GM12878 (cell line): ENCODE measurements at regions not wholly inside any gene's neighbourhood (a gene's known extent, or its start where the extent isn't known, plus 50 kb on each side); places are given as distances from the start of the nearest gene placed in this dataset.

Experiments
- ATAC-seq: fragments of 200-7000 bp; cut with Tn5 transposase; 3 replicates; pipeline ENCODE4 v1.9.1; 2020; ENCODE audit warnings: mild to moderate bottlenecking, moderate library complexity
- BruUV-seq: library from RNA; stranded (reverse); fragments of 400-500 nt; replicated peaks from 2 replicates; lab custom pipeline; 2021; lab: Mats Ljungman, UMichigan
- CTCF ChIA-PET: fragments of 300-600 bp; sonication (Branson Sonifier 250); formaldehyde crosslinking; extraction: SDS; loops from one replicate; lab custom pipeline; 2021; ENCODE audit warnings: inconsistent platforms; lab: Yijun Ruan, JAX
- POLR2A ChIA-PET: fragments of 350-600 bp; formaldehyde crosslinking; extraction: SDS; loops from one replicate; lab custom pipeline; 2021; ENCODE audit warnings: inconsistent platforms; lab: Charles Lee
- RAD21 ChIA-PET: fragments of 300-600 bp; sonication (Branson Sonifier 250); formaldehyde crosslinking; loops from one replicate; lab custom pipeline; 2023; ENCODE audit warnings: antibody characterized with exemption; ENCODE audit not compliant: unreplicated experiment; lab: Charles Lee
- SMC1A ChIA-PET: fragments of 300-600 bp; sonication (Branson Sonifier 250); formaldehyde crosslinking; loops from one replicate; lab custom pipeline; 2023; ENCODE audit not compliant: unreplicated experiment, uncharacterized antibody; lab: Charles Lee
- DNase-seq: peaks from one replicate; pipeline ENCODE4 v3.0.0-alpha.2; 2011; ENCODE audit warnings: low read depth, low spot score
- FAIRE-seq: peaks from 3 replicates; lab custom pipeline; 2011; peaks lifted over from hg19 to GRCh38; lab: Jason Lieb, UNC
- H2AFZ ChIP-seq: 2 replicates; pipeline ENCODE4 v1.6.0; 2011; ENCODE audit warnings: low read depth, low read length, control low read depth; ENCODE audit not compliant: control insufficient read depth
- H3K27ac ChIP-seq: 2 replicates; pipeline ENCODE4 v1.5.1; 2011; ENCODE audit warnings: control low read depth; ENCODE audit not compliant: control insufficient read depth, insufficient read depth
- H3K27me3 ChIP-seq, 2 experiments: replicated peaks in 1 of 2; 2 replicates each; pipeline versions ENCODE4 v1.6.0 to v1.6.1; 2011; ENCODE audit warnings: low read length in 1 of 2; ENCODE audit not compliant: control insufficient read depth in 2 of 2, insufficient read depth in 2 of 2
- H3K36me3 ChIP-seq, 2 experiments: 2 replicates each; pipeline ENCODE4 v1.5.1; 2011; ENCODE audit warnings: low read length in 1 of 2; ENCODE audit not compliant: control insufficient read depth in 2 of 2, insufficient read depth in 2 of 2
- H3K4me1 ChIP-seq: 2 replicates; pipeline ENCODE4 v1.6.1; 2011; ENCODE audit warnings: mild to moderate bottlenecking, low read length, moderate library complexity, mixed read lengths; ENCODE audit not compliant: control insufficient read depth, insufficient read depth
- H3K4me2 ChIP-seq: 2 replicates; pipeline ENCODE4 v1.6.0; 2011; ENCODE audit warnings: control low read depth; ENCODE audit not compliant: control insufficient read depth, insufficient read depth
- H3K4me3 ChIP-seq: fragments of 200-600 bp; sonication (generic); 2 replicates; pipeline ENCODE4 v1.5.1; 2016
- H3K79me2 ChIP-seq: 2 replicates; pipeline ENCODE4 v1.6.0; 2011; ENCODE audit warnings: low read length; ENCODE audit not compliant: control insufficient read depth, insufficient read depth
- H3K9ac ChIP-seq: 2 replicates; pipeline ENCODE4 v1.8.0; 2011; ENCODE audit warnings: low read length, control low read depth, mixed read lengths; ENCODE audit not compliant: control insufficient read depth, insufficient read depth
- H3K9me3 ChIP-seq: replicated peaks from 3 replicates; pipeline ENCODE4 v1.5.1; 2011; ENCODE audit warnings: mild to moderate bottlenecking, low read length; ENCODE audit not compliant: control insufficient read depth, insufficient read depth
- H4K20me1 ChIP-seq: 2 replicates; pipeline ENCODE4 v1.6.0; 2011; ENCODE audit not compliant: control insufficient read depth, insufficient read depth
- ATF3 ChIP-seq: IDR thresholded peaks from 2 replicates; pipeline ENCODE4 v1.6.1; 2011; ENCODE audit warnings: low read depth, mild to moderate bottlenecking, low read length, moderate library complexity, borderline replicate concordance; ENCODE audit errors: extremely low read depth
- CHD4 ChIP-seq: fragments of 200-600 bp; sonication (generic); IDR thresholded peaks from 2 replicates; pipeline ENCODE4 v1.6.1; 2016; ENCODE audit warnings: mild to moderate bottlenecking
- HSF1 ChIP-seq: fragments of 150-350 bp; IDR thresholded peaks from 2 replicates; pipeline ENCODE4 v1.6.1; 2014; ENCODE audit warnings: mild to moderate bottlenecking, low read depth, low read length
- PRDM15 ChIP-seq: fragments of 450-650 bp; formaldehyde crosslinking; IDR thresholded peaks from 2 replicates; pipeline ENCODE4 v1.4.0; 2020; ENCODE audit warnings: mild to moderate bottlenecking, moderate library complexity
- SUPT20H ChIP-seq: IDR thresholded peaks from 2 replicates; pipeline ENCODE4 v1.6.1; 2011; ENCODE audit warnings: low read depth, mild to moderate bottlenecking, low read length, moderate library complexity, borderline replicate concordance; ENCODE audit not compliant: control insufficient read depth
- WGBS: methylation state at CpG from one replicate; pipeline ENCODE4 v1.1.6; 2016; ENCODE audit warnings: low lambda C conversion rate; ENCODE audit not compliant: insufficient replicate concordance, insufficient coverage; ENCODE audit errors: missing lambda C conversion rate; 5-methylcytosine and 5-hydroxymethylcytosine counted together
- in situ Hi-C: fragments of 300-500 bp; cut with MboI; formaldehyde crosslinking; loops from 9 replicates; pipeline ENCODE4 v1.14.3; 2018; ENCODE audit warnings: mixed read lengths
- intact Hi-C: fragments of 100-400 bp; cut with micrococcal nuclease; formaldehyde crosslinking; loops from one replicate; pipeline ENCODE4 v1.14.2; 2022; ENCODE audit not compliant: unreplicated experiment

- H3K36me3 ChIP-seq: no peaks in the 10 kb centered on the region
- no peak; the same call in 1 of the 3 replicates for ATAC-seq
- no peak for FAIRE-seq
- in situ Hi-C loops (no loop called here), intact Hi-C loops (no loop called here)
- no peaks in the 10 kb centered on the region for H3K9me3 ChIP-seq
- no peaks in the 10 kb centered on the region for H3K79me2 ChIP-seq
- no peak overlapping the region for H3K9ac ChIP-seq
- no peaks in the 10 kb centered on the region for H4K20me1 ChIP-seq
- ChIA-PET SMC1A (interaction anchor here (0.6 to 1.5 kb wide), 2 partner anchors 8 to 12 kb away, joined by 3 to 4 read pairs; no protein-coding TSS in a partner anchor), RAD21 (no interaction called here), POLR2A (no interaction called here), CTCF (interaction anchor here (0.7 to 1.4 kb wide), 3 partner anchors 14 to 763 kb away, joined by 3 read pairs; no protein-coding TSS in a partner anchor)
- DNase-seq: no peak
- H3K27me3 ChIP-seq: no peaks in the 10 kb centered on the region
- 58% methylated on average over 3 of the region's 3 CpGs for WGBS
- no peak for TF ChIP-seq PRDM15 (CRISPR knock-in tag)
- no peak for TF ChIP-seq CHD4
- no peak for TF ChIP-seq SUPT20H
- no peak for TF ChIP-seq HSF1
- TF ChIP-seq ATF3: no peak
- H3K4me1 ChIP-seq: no peaks in the 10 kb centered on the region
- no TSS peak for BruUV-seq
- no peak overlapping the region for H3K27ac ChIP-seq
- no peak overlapping the region for H2AFZ ChIP-seq
- no peak overlapping the region for H3K4me3 ChIP-seq
- H3K4me2 ChIP-seq: no peak overlapping the region
Measured at GRCh38 chr2:78465707-78466106, 559.8 kb upstream of the REG3G start.
